ENCODE measurements at regions not wholly inside any gene's neighbourhood (a gene's known extent, or its start where the extent isn't known, plus 50 kb on each side); places are given as distances from the start of the nearest gene placed in this dataset.
A peak's percentile ranks its signal among the peaks of the same experiment; 100 is the strongest.
"Not testable (repeated sequence)": the region's sequence is repeated elsewhere in the genome, so short reads cannot be mapped to it uniquely, and the experiment has no call there.

- peak; percentile 29 to 32 for DNase-seq
These were observed 50.1 kb upstream of the ACSL4 start for GRCh38 chrX:109782994-109783700.

GRCh38 chrX:109783701-109784079 lies 50.6 kb upstream of the ACSL4 start:
- no peak for DNase-seq

- no peak for DNase-seq
These were observed 52.0 kb upstream of the ACSL4 start for GRCh38 chrX:109785053-109785452.

- DNase-seq: not testable (repeated sequence)
These were observed 57.5 kb upstream of the ACSL4 start for GRCh38 chrX:109790511-109790910.

GRCh38 chrX:109793191-109793590 lies 60.1 kb upstream of the ACSL4 start:
- no peak for DNase-seq

- DNase-seq: no peak
These were observed 62.6 kb upstream of the ACSL4 start for GRCh38 chrX:109795682-109796081.

- no peak for DNase-seq
These were observed 64.4 kb upstream of the ACSL4 start for GRCh38 chrX:109797311-109797975.

GRCh38 chrX:109812236-109812635 lies 79.2 kb upstream of the ACSL4 start:
- DNase-seq: no peak

GRCh38 chrX:109813236-109813635 lies 80.2 kb upstream of the ACSL4 start:
- DNase-seq: no peak

- no peak for DNase-seq
These were observed 85.9 kb upstream of the ACSL4 start for GRCh38 chrX:109818976-109819375.

- no peak for DNase-seq
These were observed 89.8 kb upstream of the ACSL4 start for GRCh38 chrX:109822861-109823260.

GRCh38 chrX:109826954-109827708 lies 94.1 kb upstream of the ACSL4 start:
- no peak for DNase-seq

GRCh38 chrX:109827772-109828171 lies 94.7 kb upstream of the ACSL4 start:
- DNase-seq: no peak

- no peak for DNase-seq
These were observed 97.2 kb upstream of the ACSL4 start for GRCh38 chrX:109830157-109830703.

- DNase-seq: no peak
These were observed 97.7 kb upstream of the ACSL4 start for GRCh38 chrX:109830704-109831206.

- no peak for DNase-seq
These were observed 98.4 kb upstream of the ACSL4 start for GRCh38 chrX:109831326-109831985.

GRCh38 chrX:109839694-109840567 lies 106.9 kb upstream of the ACSL4 start:
- peak; percentile 28 to 40 for DNase-seq

- DNase-seq: peak in 1 of 2 experiments; percentile 20
These were observed 107.5 kb upstream of the ACSL4 start for GRCh38 chrX:109840585-109840984.

- peak in 1 of 2 experiments; percentile 21 for DNase-seq
These were observed 108.2 kb upstream of the ACSL4 start for GRCh38 chrX:109841257-109841656.

GRCh38 chrX:109841869-109842579 lies 109.0 kb upstream of the ACSL4 start:
- DNase-seq: peak in 1 of 2 experiments; percentile 19

- DNase-seq: no peak
These were observed 109.6 kb upstream of the ACSL4 start for GRCh38 chrX:109842611-109843010.

Data from activated T-cell treated with anti-CD3 and anti-CD28 coated beads, Interleukin-2, amount 50 U/mL, for 48 hours (primary cell).